CD14-positive monocyte (primary cell): ENCODE measurements at regions not wholly inside any gene's neighbourhood (a gene's known extent, or its start where the extent isn't known, plus 50 kb on each side); places are given as distances from the start of the nearest gene placed in this dataset.

Experiments
- DNase-seq, 3 donors: peaks; one replicate each; pipeline ENCODE4 v3.0.0-alpha.2; 2011 to 2022
- H2AFZ ChIP-seq: 2 replicates; pipeline ENCODE4 v1.6.0; 2012; ENCODE audit warnings: mild to moderate bottlenecking, low read depth, low read length, inconsistent platforms; ENCODE audit not compliant: insufficient read depth, poor library complexity, severe bottlenecking
- H3K27ac ChIP-seq, 2 donors: 1 replicate in 1 of 2; 2 replicates in 1 of 2; pipeline ENCODE4 v1.5.1; 2012 to 2013; ENCODE audit warnings: low read length in 2 of 2, control low read depth in 1 of 2, inconsistent platforms in 1 of 2, low read depth in 1 of 2, mild to moderate bottlenecking in 1 of 2
- H3K27me3 ChIP-seq, 2 donors: one replicate each; pipeline versions ENCODE4 v1.6.0 to v1.6.1; 2011 to 2013; ENCODE audit warnings: low read length in 2 of 2; ENCODE audit not compliant: control insufficient read depth in 2 of 2, insufficient read depth in 2 of 2
- H3K36me3 ChIP-seq, 2 donors: replicated peaks in 1 of 2; 1 replicate in 1 of 2; 2 replicates in 1 of 2; pipeline versions ENCODE4 v1.5.1 to v1.6.1; 2012 to 2013; ENCODE audit warnings: low read length in 2 of 2, control low read depth in 1 of 2, inconsistent platforms in 1 of 2, mild to moderate bottlenecking in 1 of 2; ENCODE audit not compliant: insufficient read depth in 2 of 2, control insufficient read depth in 1 of 2
- H3K4me1 ChIP-seq, 2 donors: 1 replicate in 1 of 2; 2 replicates in 1 of 2; pipeline versions ENCODE4 v1.5.1 to v1.6.1; 2012 to 2013; ENCODE audit warnings: low read length in 2 of 2, control low read depth in 1 of 2, inconsistent platforms in 1 of 2, mild to moderate bottlenecking in 1 of 2, moderate library complexity in 1 of 2; ENCODE audit not compliant: insufficient read depth in 2 of 2, control insufficient read depth in 1 of 2
- H3K4me2 ChIP-seq: replicated peaks from 2 replicates; pipeline ENCODE3; 2012; ENCODE audit warnings: low read length, moderate library complexity, mild to moderate bottlenecking; ENCODE audit not compliant: poor library complexity, severe bottlenecking; ENCODE audit errors: extremely low read depth
- H3K4me3 ChIP-seq, 3 experiments: fragments of 200-600 bp in 1 of 3; sonication (generic) in 1 of 3; replicated peaks in 1 of 3; 1 replicate in 2 of 3; 2 replicates in 1 of 3; pipeline ENCODE4 v1.5.1; 2011 to 2013; ENCODE audit warnings: low read length in 3 of 3, mild to moderate bottlenecking in 3 of 3, control low read depth in 2 of 3, low read depth in 2 of 3, inconsistent platforms in 1 of 3, moderate library complexity in 1 of 3
- H3K79me2 ChIP-seq: 2 replicates; pipeline ENCODE4 v1.6.0; 2012; ENCODE audit warnings: mild to moderate bottlenecking, control low read depth, inconsistent platforms, low read length, moderate library complexity; ENCODE audit not compliant: insufficient read depth
- H3K9ac ChIP-seq: 2 replicates; pipeline ENCODE4 v1.6.0; 2017; ENCODE audit warnings: low read length, mild to moderate bottlenecking; ENCODE audit not compliant: insufficient read depth, poor library complexity, severe bottlenecking
- H3K9me3 ChIP-seq, 2 donors: replicated peaks in 1 of 2; 1 replicate in 1 of 2; 2 replicates in 1 of 2; pipeline versions ENCODE4 v1.5.1 to v1.6.1; 2012 to 2013; ENCODE audit warnings: low read length in 2 of 2, control low read depth in 1 of 2; ENCODE audit not compliant: control insufficient read depth in 1 of 2, insufficient read depth in 1 of 2
- H4K20me1 ChIP-seq: 2 replicates; pipeline ENCODE4 v1.6.0; 2012; ENCODE audit warnings: mild to moderate bottlenecking, low read length, control low read depth, moderate library complexity; ENCODE audit not compliant: insufficient read depth
- H3K27ac Mint-ChIP-seq, 7 donors: one replicate each; pipeline ENCODE4 v1.8.0; 2020; ENCODE audit warnings: mild to moderate bottlenecking in 7 of 7, mixed read lengths in 7 of 7, moderate library complexity in 6 of 7, inconsistent platforms in 2 of 7
- H3K27me3 Mint-ChIP-seq, 3 donors: one replicate each; pipeline ENCODE4 v1.8.0; 2021 to 2022; ENCODE audit warnings: low read depth in 3 of 3, mild to moderate bottlenecking in 3 of 3, mixed read lengths in 3 of 3, moderate library complexity in 3 of 3, inconsistent platforms in 1 of 3
- H3K36me3 Mint-ChIP-seq, 2 donors: one replicate each; pipeline ENCODE4 v1.8.0; 2020; ENCODE audit warnings: mixed read lengths in 2 of 2, inconsistent platforms in 1 of 2, mild to moderate bottlenecking in 1 of 2
- H3K4me1 Mint-ChIP-seq: one replicate; pipeline ENCODE4 v1.8.0; 2020; ENCODE audit warnings: mild to moderate bottlenecking, mixed read lengths
- H3K4me3 Mint-ChIP-seq, 2 donors: one replicate each; pipeline ENCODE4 v1.8.0; 2020; ENCODE audit warnings: mild to moderate bottlenecking in 2 of 2, mixed read lengths in 2 of 2, moderate library complexity in 1 of 2
- H3K9me3 Mint-ChIP-seq, 7 donors: one replicate each; pipeline ENCODE4 v1.8.0; 2020 to 2022; ENCODE audit warnings: mixed read lengths in 7 of 7, mild to moderate bottlenecking in 6 of 7, moderate library complexity in 6 of 7, inconsistent platforms in 2 of 7
- WGBS: methylation state at CpG from one replicate; pipeline ENCODE4 v1.1.5; 2013; ENCODE audit warnings: missing lambda C conversion rate; ENCODE audit not compliant: insufficient coverage; 5-methylcytosine and 5-hydroxymethylcytosine counted together
- intact Hi-C, 2 donors: fragments of 100-400 bp; cut with micrococcal nuclease; formaldehyde crosslinking; loops; one replicate each; pipeline versions ENCODE4 v1.15.0 to v1.15.1; 2023
- TF ChIP-seq, protein P1 (sequence below): fragments of 200-600 bp; IDR thresholded peaks from one replicate; pipeline ENCODE4 v1.8.0; 2022; ENCODE audit warnings: antibody characterized with exemption, mild to moderate bottlenecking

GRCh38 chr1:90593312-90593711, 123.8 kb downstream of the BARHL2 start:
- Mint-ChIP-seq H3K4me3 (no peak overlapping the region), H3K4me1 (no peaks in the 10 kb centered on the region), H3K27ac (no peak overlapping the region), H3K9me3 (peaks cover 13 to 34% (median 26%) of the 10 kb centered on the region in 7 donors), H3K36me3 (no peaks in the 10 kb centered on the region), H3K27me3 (peaks cover 0 to 2% (median 0%) of the 10 kb centered on the region in 3 donors)
- Histone ChIP-seq H3K4me1 (no peaks in the 10 kb centered on the region), H3K4me3 (no peak overlapping the region), H3K36me3 (no peaks in the 10 kb centered on the region), H4K20me1 (no peaks in the 10 kb centered on the region), H2AFZ (no peak overlapping the region), H3K9ac (no peak overlapping the region), H3K4me2 (no peak overlapping the region), H3K9me3 (peaks cover 12 to 22% of the 10 kb centered on the region in 2 donors), H3K27ac (no peak overlapping the region), H3K79me2 (no peaks in the 10 kb centered on the region), H3K27me3 (no peaks in the 10 kb centered on the region)
- TF ChIP-seq, protein P1, sequence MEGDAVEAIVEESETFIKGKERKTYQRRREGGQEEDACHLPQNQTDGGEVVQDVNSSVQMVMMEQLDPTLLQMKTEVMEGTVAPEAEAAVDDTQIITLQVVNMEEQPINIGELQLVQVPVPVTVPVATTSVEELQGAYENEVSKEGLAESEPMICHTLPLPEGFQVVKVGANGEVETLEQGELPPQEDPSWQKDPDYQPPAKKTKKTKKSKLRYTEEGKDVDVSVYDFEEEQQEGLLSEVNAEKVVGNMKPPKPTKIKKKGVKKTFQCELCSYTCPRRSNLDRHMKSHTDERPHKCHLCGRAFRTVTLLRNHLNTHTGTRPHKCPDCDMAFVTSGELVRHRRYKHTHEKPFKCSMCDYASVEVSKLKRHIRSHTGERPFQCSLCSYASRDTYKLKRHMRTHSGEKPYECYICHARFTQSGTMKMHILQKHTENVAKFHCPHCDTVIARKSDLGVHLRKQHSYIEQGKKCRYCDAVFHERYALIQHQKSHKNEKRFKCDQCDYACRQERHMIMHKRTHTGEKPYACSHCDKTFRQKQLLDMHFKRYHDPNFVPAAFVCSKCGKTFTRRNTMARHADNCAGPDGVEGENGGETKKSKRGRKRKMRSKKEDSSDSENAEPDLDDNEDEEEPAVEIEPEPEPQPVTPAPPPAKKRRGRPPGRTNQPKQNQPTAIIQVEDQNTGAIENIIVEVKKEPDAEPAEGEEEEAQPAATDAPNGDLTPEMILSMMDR: no peak
- intact Hi-C loops: no loop called here
- DNase-seq: no peak

GRCh38 chr1:90591970-90592356, 125.1 kb downstream of the BARHL2 start:
- no peak overlapping the region for H3K27ac Mint-ChIP-seq
- TF ChIP-seq, protein P1: no peak
- Histone ChIP-seq H4K20me1 (no peaks in the 10 kb centered on the region), H3K36me3 (no peaks in the 10 kb centered on the region), H3K27ac (no peak overlapping the region), H3K27me3 (no peaks in the 10 kb centered on the region), H2AFZ (no peak overlapping the region), H3K4me3 (no peak overlapping the region), H3K9me3 (peaks cover 6 to 22% of the 10 kb centered on the region in 2 donors), H3K9ac (no peak overlapping the region), H3K4me1 (no peaks in the 10 kb centered on the region), H3K79me2 (no peaks in the 10 kb centered on the region), H3K4me2 (no peak overlapping the region)
- peaks cover 0 to 3% (median 3%) of the 10 kb centered on the region in 3 donors for H3K27me3 Mint-ChIP-seq
- no peak overlapping the region for H3K4me3 Mint-ChIP-seq
- peaks cover 8 to 33% (median 21%) of the 10 kb centered on the region in 7 donors for H3K9me3 Mint-ChIP-seq
- no peaks in the 10 kb centered on the region for H3K36me3 Mint-ChIP-seq
- WGBS: 66% methylated on average over 10 of the region's 10 CpGs
- no peak for DNase-seq
- H3K4me1 Mint-ChIP-seq: no peaks in the 10 kb centered on the region
- intact Hi-C loops: no loop called here
